GM10847 (cell line): ENCODE measurements at regions not wholly inside any gene's neighbourhood (a gene's known extent, or its start where the extent isn't known, plus 50 kb on each side); places are given as distances from the start of the nearest gene placed in this dataset.

Experiments
- POLR2A ChIP-seq: IDR thresholded peaks from 2 replicates; pipeline ENCODE4 v1.6.1; 2011; ENCODE audit not compliant: insufficient read length; ENCODE audit errors: extremely low read depth

GRCh38 chr2:8582191-8582590, 99.7 kb upstream of the ID2 start:
- TF ChIP-seq POLR2A = no peak

- no peak for TF ChIP-seq POLR2A
Observed at GRCh38 chr2:8582651-8583399, 99.0 kb upstream of the ID2 start.

GRCh38 chr2:8583400-8584173, 98.3 kb upstream of the ID2 start:
- peak; percentile 18 for TF ChIP-seq POLR2A

GRCh38 chr2:8584174-8585066, 97.4 kb upstream of the ID2 start:
- TF ChIP-seq POLR2A = no peak

GRCh38 chr2:8586457-8587051, 95.3 kb upstream of the ID2 start:
- no peak for TF ChIP-seq POLR2A

GRCh38 chr2:8587251-8587791, 94.5 kb upstream of the ID2 start:
- TF ChIP-seq POLR2A = no peak

- TF ChIP-seq POLR2A = no peak
Observed at GRCh38 chr2:8587920-8588830, 93.7 kb upstream of the ID2 start.

GRCh38 chr2:8588831-8589191, 93.0 kb upstream of the ID2 start:
- no peak for TF ChIP-seq POLR2A

- TF ChIP-seq POLR2A = no peak
Observed at GRCh38 chr2:8589721-8590120, 92.1 kb upstream of the ID2 start.

- no peak for TF ChIP-seq POLR2A
Observed at GRCh38 chr2:8590938-8591337, 90.9 kb upstream of the ID2 start.

GRCh38 chr2:8592736-8593135, 89.1 kb upstream of the ID2 start:
- no peak for TF ChIP-seq POLR2A

- no peak for TF ChIP-seq POLR2A
Observed at GRCh38 chr2:8593243-8593642, 88.6 kb upstream of the ID2 start.

- no peak for TF ChIP-seq POLR2A
Observed at GRCh38 chr2:8594731-8595427, 87.0 kb upstream of the ID2 start.
